ENCODE measurements at regions not wholly inside any gene's neighbourhood (a gene's known extent, or its start where the extent isn't known, plus 50 kb on each side); places are given as distances from the start of the nearest gene placed in this dataset.
"Not testable (repeated sequence)": the region's sequence is repeated elsewhere in the genome, so short reads cannot be mapped to it uniquely, and the experiment has no call there.

GRCh38 chr3:180420016-180420415 lies 181.9 kb upstream of the TTC14 start:
- no peak for DNase-seq (ENCODE audit: low spot score)

DNA sequence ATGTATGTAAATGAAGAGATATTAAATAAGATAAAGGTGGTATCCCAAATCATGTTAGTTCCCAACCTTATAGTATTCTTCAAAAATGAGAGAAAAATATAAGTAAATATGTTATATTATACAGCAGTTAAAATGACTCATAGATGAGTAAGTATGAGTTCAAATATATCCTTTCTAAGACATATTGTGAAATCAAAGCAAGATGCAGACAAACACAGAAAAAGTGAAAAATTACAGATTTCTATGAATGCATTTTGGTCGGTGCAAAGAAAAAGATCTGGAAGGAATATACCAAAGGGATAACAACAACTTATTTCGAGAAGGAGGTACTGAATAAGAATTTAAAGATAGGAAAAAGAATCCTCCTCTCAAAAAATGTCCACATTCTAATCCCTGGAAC lies 181.2 kb upstream of the TTC14 start:
- DNase-seq (ENCODE audit: low spot score) = no peak

- DNase-seq (ENCODE audit: low spot score) = no peak
Observed at GRCh38 chr3:180421221-180421620, 180.7 kb upstream of the TTC14 start.

DNA sequence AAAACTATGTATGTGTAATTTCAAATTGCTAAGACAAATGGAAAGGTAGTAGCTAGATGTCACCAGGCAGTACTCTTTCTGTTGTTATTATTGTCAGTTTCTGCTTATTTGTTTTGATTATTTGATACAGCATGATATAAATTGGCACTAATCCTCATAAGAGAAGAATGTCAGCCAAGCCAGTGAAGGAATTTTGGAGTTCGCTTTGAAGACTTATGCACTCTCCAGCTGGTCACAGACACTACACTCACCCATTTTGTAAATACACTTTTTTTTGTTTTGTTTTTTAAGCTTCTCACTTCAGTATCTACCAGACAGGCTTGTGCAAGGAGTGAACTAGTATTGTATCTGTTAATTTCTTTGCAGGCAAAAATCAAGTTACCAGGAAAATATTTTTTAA lies 180.2 kb upstream of the TTC14 start:
- DNase-seq (ENCODE audit: low spot score) = no peak

DNA sequence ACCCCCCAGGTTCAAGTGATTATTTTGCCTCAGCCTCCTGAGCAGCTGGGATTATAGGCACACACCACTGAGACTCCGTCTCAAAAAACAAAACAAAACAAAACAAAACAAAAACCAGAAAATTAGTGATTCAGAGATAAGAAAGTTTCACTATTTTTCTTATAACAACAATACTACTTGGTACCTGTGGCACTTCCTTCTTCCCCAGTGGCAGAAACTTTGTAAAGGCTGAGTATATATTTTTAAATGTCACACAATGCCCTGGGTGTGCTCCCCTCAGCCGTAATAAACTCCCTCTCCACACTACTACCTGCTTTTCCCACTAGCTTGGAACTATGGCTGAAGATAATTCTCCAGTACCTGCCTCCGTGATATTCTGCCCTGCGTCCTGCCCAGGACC lies 177.7 kb upstream of the TTC14 start:
- not testable (repeated sequence) for DNase-seq (ENCODE audit: low spot score)

- no peak for DNase-seq (ENCODE audit: low spot score)
Observed at GRCh38 chr3:180430896-180431295, 171.1 kb upstream of the TTC14 start.

DNA sequence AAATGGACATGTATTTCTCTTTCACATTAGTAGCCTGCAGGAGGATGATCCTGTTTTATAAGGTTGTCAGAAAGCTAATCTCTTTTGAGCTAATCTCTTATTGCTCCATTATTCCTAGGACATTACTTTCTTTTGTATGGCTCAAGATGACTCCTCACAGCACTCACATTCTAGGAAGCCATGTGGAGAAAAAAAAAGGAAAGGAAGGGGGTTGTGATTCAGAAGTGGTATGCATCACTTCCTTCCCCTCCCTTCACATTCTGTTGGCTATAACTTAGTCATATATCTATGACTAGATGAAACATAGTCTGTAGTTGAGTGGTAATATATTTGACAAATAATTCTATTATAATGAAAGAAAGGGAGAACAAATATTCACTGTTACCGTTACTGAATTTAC lies 168.8 kb upstream of the TTC14 start:
- no peak for DNase-seq (ENCODE audit: low spot score)

GRCh38 chr3:180447136-180447535 lies 154.8 kb upstream of the TTC14 start:
- DNase-seq (ENCODE audit: low spot score) = no peak

GRCh38 chr3:180448407-180448806 lies 153.6 kb upstream of the TTC14 start:
- not testable (repeated sequence) for DNase-seq (ENCODE audit: low spot score)

- no peak for DNase-seq (ENCODE audit: low spot score)
Observed at GRCh38 chr3:180457225-180457624, 144.7 kb upstream of the TTC14 start.

- no peak for DNase-seq (ENCODE audit: low spot score)
Observed at GRCh38 chr3:180466401-180467011, 135.5 kb upstream of the TTC14 start.

DNA sequence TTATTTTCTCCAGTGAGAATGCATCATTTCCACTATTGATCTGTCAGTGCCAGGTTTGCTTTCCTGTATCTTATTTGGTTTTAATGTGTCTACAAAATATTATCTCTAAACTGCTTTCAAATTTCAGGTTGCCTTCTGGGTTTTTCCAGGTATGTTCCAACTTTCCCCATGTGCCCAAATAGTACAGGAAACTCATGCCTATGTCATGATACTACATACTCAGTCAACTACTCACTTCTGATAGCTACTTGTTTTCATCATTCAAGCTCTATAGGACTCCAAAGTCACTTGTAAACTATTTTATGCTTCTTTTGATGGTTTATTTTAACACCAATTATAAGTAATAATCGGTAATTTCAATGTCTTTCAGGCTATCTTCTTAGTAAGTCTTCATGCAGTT lies 134.8 kb upstream of the TTC14 start:
- DNase-seq (ENCODE audit: low spot score) = no peak

GRCh38 chr3:180469149-180469548 lies 132.8 kb upstream of the TTC14 start:
- no peak for DNase-seq (ENCODE audit: low spot score)

- no peak for DNase-seq (ENCODE audit: low spot score)
Observed at GRCh38 chr3:180478695-180479094, 123.3 kb upstream of the TTC14 start.

DNA sequence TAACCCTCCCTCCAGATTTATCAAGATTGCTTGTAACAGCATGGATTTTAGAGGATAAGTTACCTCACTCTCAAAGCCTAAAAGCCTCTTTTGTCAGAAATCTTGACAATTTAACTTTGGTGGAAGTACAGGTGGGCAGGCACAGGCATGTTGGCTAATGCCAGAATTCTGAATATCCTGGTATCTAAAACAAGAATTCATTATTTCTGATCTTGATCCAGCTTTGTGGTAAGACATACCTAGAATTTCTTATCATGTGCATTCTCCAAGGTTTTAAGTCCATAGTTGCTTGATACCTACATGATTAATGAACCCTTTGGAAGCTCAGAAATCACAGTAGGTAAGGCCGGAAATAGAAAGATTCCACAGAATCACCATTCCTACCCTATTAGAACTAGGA lies 109.9 kb upstream of the TTC14 start:
- DNase-seq (ENCODE audit: low spot score) = no peak

DNA sequence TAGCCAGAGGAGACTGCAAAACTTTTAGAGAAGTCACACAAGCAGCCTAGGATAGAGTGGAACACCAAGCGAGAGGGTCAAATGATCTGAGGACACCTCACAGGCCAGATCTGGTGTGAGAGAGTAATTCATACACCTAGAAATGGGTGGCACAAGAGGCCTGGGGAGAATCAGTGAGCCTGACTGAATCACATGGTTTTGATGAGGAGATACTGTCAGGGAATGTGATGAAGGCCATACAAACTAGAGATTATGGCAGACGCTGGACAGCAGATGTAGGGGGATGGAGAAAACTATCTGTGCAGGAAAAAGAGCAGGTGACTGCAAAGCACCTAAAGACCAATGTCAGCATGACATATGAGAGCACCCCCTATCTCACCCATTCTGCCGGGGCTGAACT lies 105.0 kb upstream of the TTC14 start:
- DNase-seq (ENCODE audit: low spot score) = no peak

- no peak for DNase-seq (ENCODE audit: low spot score)
Observed at GRCh38 chr3:180516368-180516767, 85.6 kb upstream of the TTC14 start.

DNA sequence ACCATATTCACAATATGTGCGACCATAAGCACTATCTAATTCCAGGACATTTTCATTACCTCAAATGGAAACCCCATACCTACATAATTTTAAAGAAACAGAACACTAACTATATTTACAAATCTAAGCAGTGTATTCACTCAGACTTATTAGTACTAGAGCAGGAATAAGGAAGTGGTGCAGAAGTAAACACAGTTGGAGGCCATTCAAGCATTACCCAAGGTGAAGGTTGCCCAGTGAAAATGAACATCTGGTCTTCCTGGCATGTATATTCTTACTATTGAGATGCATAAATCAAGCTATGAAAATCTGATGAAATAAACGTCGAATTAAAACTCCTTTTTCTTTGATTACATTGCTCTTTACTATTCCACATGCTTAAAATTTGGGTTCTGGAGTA lies 78.9 kb upstream of the TTC14 start:
- DNase-seq (ENCODE audit: low spot score) = no peak

DNA sequence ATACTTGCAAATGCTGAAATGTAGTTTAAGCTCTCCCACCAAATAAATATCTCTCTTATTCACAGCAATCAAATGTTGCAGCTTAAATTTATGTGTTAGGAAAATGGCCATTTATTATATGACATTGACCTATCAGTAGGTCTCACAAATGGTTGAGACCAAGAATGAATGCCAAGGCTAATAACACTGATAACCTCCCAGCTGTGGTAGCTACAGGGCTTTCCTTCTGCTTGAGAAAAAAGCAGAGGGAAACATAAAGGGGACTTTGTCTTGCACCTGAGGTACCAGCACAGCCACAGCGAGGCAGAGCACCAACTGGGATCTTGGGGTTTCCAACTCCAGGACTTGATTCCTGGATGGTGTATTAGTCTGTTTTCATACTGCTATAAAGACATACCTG lies 73.1 kb upstream of the TTC14 start:
- DNase-seq (ENCODE audit: low spot score) = no peak

DNA sequence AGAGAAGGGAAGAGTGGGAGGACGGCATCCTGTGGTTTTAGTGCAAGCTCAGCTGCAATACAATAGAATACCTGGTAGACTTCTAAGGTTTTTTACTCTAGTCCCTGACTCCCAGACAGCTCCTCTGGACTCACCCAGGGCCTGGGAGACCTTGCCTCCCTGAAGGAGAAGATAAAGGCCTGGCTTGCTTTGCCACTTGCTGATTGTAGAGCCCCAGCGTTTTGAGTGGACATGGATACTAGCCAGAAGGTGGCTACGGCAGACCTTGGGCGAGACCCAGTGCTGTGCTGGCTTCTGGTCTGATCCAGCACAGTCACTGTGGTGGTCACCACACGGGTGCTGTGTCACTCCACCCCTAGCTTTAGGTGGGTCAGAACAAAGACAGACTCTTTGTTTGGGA lies 72.2 kb upstream of the TTC14 start:
- no peak for DNase-seq (ENCODE audit: low spot score)

GRCh38 chr3:180530276-180530675 lies 71.7 kb upstream of the TTC14 start:
- no peak for DNase-seq (ENCODE audit: low spot score)

DNA sequence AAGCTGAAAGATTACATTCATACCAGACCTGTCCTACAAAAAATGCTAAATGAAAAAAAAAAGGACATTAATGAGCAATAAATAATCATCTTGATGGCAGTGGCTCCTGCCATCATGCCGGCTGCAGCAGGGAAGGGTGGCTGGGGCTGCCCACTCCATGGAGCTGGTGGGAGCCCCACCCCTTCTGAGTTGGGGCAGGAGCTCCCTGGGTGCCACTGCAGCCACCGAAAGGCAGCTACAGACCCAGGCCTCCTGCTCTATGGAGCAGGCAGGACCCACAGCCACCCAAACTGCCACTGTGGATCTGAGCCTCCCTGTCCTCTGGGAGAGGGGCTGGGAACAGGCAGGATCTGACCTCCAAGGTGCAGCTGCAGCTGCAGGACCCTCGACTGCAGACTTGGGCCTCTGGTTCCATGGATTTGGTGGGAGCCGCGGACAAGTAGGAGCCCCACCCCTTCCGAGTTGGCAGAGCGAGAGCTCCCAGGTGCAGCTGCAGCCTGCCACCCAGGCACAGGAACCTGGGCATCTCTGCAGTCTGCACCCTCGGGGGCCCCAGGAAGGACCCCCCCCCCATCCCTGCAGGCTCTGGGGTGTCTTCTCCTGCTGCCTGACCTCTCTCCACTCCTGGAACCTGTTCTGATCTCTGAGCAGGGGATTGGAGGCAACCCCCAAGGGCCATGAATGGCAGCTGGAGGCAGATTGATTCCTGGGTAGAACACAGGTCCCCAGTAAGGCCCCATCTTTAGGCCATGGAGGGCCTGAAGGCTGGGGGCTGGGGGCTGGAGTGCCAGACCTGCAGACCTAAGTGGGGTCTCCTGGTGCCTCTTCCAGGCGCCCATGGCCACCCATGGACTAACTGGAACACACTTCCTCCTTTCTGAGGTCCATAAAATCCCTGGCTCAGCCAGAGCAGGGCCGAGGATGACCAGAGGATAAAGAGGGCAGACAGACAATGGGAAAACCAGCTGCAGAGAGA lies 70.4 kb upstream of the TTC14 start:
- DNase-seq (ENCODE audit: low spot score) = no peak

DNA sequence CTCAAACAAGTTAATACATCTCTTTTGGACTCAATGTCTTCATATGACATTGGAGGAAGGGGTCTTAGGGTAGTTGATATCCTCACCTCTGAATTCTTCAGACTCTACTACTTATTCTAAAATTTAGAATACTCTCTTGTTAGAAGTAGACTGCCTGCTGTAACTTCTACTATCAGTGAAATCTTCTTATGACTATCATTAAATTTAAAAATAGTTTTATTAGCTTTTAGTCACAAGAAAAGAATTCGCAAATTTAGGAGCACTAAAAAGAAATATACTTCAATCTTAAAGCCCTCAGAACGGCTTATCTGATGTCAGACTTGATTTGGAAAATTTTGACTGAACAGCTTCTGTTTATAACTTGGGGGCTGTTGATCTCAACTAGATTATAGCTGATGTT lies 67.1 kb upstream of the TTC14 start:
- DNase-seq (ENCODE audit: low spot score) = no peak

DNA sequence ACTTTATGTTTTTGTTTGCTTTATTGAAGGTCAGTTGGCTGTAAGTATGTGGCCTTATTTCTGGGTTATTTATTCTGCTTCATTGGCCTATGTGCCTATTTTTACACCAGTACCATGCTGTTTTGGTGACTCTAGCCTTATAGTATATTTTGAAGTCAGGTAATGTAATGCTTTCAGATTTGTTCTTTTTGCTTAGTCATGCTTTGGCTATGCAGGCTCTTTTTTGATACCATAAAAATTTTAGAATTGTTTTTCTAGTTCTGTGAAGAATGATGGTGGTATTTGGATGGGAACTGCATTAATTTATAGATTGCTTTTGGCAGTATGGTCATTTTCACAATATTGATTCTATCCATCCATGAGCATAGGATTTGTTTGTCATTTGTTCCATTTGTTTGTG lies 63.5 kb upstream of the TTC14 start:
- DNase-seq (ENCODE audit: low spot score) = no peak
